ENCODE measurements at regions not wholly inside any gene's neighbourhood (a gene's known extent, or its start where the extent isn't known, plus 50 kb on each side); places are given as distances from the start of the nearest gene placed in this dataset.

DNA sequence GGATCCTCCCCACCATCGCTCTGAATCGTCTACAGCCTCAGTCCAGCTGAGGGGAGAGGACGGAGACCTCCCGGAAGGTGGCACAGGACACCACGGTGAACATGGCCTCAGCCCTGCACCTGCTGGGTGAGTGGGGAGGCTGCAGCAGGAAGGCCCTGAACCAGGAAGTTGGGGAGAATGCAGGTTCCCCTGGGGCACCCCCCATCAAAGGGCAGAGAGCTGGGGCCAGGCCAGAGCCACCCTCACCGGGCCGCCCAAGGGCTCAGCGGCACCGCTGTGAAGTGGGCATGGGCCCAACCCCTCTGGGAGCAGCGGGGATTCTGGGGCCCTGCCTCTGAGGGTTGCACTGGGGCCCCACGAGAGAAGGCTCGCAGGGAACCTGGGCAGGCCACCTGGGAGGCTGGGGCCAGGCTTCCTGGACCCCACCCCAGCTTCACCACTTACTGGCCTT, 98.7 kb downstream of the MICALL2 start:
- no peak overlapping the region for H3K4me3 ChIP-seq
- WGBS, 2 donors (ENCODE audit: low coverage in 1 of 2), result 94% methylated on average over 10 of the region's 12 CpGs; no CpG with 5 or more reads in 1 of the 2 donors
- TF ChIP-seq CTCF (IDR thresholded peaks at IDR 0.05) (no peak), EP300 (IDR thresholded peaks at IDR 0.05; ENCODE audit: low read depth) (no peak), POLR2AphosphoS5 (IDR thresholded peaks at IDR 0.05) (no peak), POLR2A (IDR thresholded peaks at IDR 0.05) (no peak)
- in situ Hi-C loops (cut with MboI; ENCODE audit: low pct_ligation_motif_present in 1 of 4, low pct_unique_long_range_greater_than_20kb in 1 of 4, low sequenced_read_pairs in 3 of 4), result no loop called here
- intact Hi-C loops (cut with DNase I; ENCODE audit: low total_unique reads), result no loop called here
- H3K9me3 ChIP-seq, result peaks cover 0 to under 1% of the 10 kb centered on the region in 2 donors
- no peak overlapping the region for H3K27ac ChIP-seq
- peaks cover 27% of the 10 kb centered on the region for H3K27me3 ChIP-seq
- peaks cover 0 to 2% (median 0%) of the 10 kb centered on the region in 4 donors for H3K4me1 ChIP-seq
- H3K36me3 ChIP-seq, result no peaks in the 10 kb centered on the region
- DNase-seq, result no peak

- 60 to 86% methylated on average over 3 to 14 of the region's 14 CpGs for WGBS, 2 donors (ENCODE audit: low coverage in 1 of 2)
- H3K4me3 ChIP-seq, result no peak overlapping the region
- intact Hi-C loops (cut with DNase I; ENCODE audit: low total_unique reads) (no loop called here), in situ Hi-C loops (cut with MboI; ENCODE audit: low pct_ligation_motif_present in 1 of 4, low pct_unique_long_range_greater_than_20kb in 1 of 4, low sequenced_read_pairs in 3 of 4) (no loop called here)
- no peak overlapping the region for H3K27ac ChIP-seq
- peaks cover 0 to 6% of the 10 kb centered on the region in 2 donors for H3K9me3 ChIP-seq
- H3K27me3 ChIP-seq, result peaks cover 27% of the 10 kb centered on the region
- no peaks in the 10 kb centered on the region for H3K4me1 ChIP-seq
- DNase-seq, result no peak
- TF ChIP-seq CTCF (IDR thresholded peaks at IDR 0.05) (no peak), POLR2A (IDR thresholded peaks at IDR 0.05) (no peak)
- no peaks in the 10 kb centered on the region for H3K36me3 ChIP-seq
Measured at GRCh38 chr7:1361016-1361755, 98.1 kb downstream of the MICALL2 start.

DNA sequence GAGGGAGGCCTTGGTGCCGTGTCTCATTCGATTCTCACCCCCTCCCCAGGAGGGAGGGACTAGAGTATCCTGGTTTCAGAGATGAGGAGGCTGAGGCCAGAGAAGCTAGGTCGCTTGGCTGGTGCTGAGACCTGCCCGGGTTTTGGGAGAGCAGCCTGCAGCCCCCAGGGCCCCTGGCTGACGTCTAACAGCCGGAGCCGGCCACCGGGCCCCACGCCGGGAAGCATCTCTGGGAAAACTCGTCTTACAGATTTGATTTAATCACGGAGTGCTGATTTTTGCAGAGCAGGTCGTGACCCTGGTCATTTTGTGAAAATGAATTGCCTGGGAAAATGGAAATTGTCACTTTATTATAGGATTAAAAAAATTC, 97.5 kb downstream of the MICALL2 start:
- TF ChIP-seq POLR2AphosphoS5 (IDR thresholded peaks at IDR 0.05) (no peak), CTCF (IDR thresholded peaks at IDR 0.05) (no peak), POLR2A (IDR thresholded peaks at IDR 0.05) (no peak), EP300 (IDR thresholded peaks at IDR 0.05; ENCODE audit: low read depth) (no peak)
- intact Hi-C loops (cut with DNase I; ENCODE audit: low total_unique reads) (no loop called here), in situ Hi-C loops (cut with MboI; ENCODE audit: low pct_ligation_motif_present in 1 of 4, low pct_unique_long_range_greater_than_20kb in 1 of 4, low sequenced_read_pairs in 3 of 4) (no loop called here)
- WGBS, 2 donors (ENCODE audit: low coverage in 1 of 2), result 49% methylated on average over 13 of the region's 13 CpGs; no CpG with 5 or more reads in 1 of the 2 donors
- Histone ChIP-seq H3K36me3 (no peaks in the 10 kb centered on the region), H3K4me3 (no peak overlapping the region), H3K27me3 (peaks cover 28% of the 10 kb centered on the region), H3K9me3 (peaks cover 0 to 6% of the 10 kb centered on the region in 2 donors), H3K27ac (no peak overlapping the region), H3K4me1 (no peaks in the 10 kb centered on the region)
- no peak for DNase-seq

GRCh38 chr7:1362301-1362700, 97.0 kb downstream of the MICALL2 start:
- DNase-seq, result no peak
- WGBS, 2 donors (ENCODE audit: low coverage in 1 of 2), result 67% methylated on average over 12 of the region's 12 CpGs; no CpG with 5 or more reads in 1 of the 2 donors
- in situ Hi-C loops (cut with MboI; ENCODE audit: low pct_ligation_motif_present in 1 of 4, low pct_unique_long_range_greater_than_20kb in 1 of 4, low sequenced_read_pairs in 3 of 4) (no loop called here), intact Hi-C loops (cut with DNase I; ENCODE audit: low total_unique reads) (no loop called here)
- no peaks in the 10 kb centered on the region for H3K4me1 ChIP-seq
- H3K27me3 ChIP-seq, result peaks cover 31% of the 10 kb centered on the region
- TF ChIP-seq CTCF (IDR thresholded peaks at IDR 0.05) (no peak), EP300 (IDR thresholded peaks at IDR 0.05; ENCODE audit: low read depth) (no peak), POLR2AphosphoS5 (IDR thresholded peaks at IDR 0.05) (no peak), POLR2A (IDR thresholded peaks at IDR 0.05) (no peak)
- no peaks in the 10 kb centered on the region for H3K36me3 ChIP-seq
- peaks cover 0 to 6% of the 10 kb centered on the region in 2 donors for H3K9me3 ChIP-seq
- H3K4me3 ChIP-seq, result no peak overlapping the region
- H3K27ac ChIP-seq, result no peak overlapping the region
